ENCODE measurements at regions not wholly inside any gene's neighbourhood (a gene's known extent, or its start where the extent isn't known, plus 50 kb on each side); places are given as distances from the start of the nearest gene placed in this dataset.

DNA sequence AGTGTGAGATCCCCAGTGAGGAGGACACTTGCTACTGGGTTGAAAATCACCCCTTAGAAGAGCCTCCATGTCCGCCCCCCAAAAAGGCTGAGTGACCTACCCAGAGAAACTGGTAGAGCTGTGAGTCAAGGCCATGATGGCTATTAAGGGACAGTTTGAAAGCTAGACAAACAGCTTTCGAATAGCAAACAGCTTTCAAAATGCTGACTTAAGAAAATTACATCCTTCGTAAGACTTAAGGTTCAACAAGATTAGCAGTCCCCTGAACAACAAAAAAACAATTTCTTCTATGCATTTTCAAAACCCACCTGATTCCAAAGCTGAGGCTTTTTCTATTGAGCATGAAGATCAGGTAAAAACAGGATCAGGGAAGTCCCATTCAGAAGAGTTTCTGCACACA lies 269.7 kb upstream of the SOX2 start:
- DNase-seq (ENCODE audit: low read depth) = no peak

GRCh38 chr3:181432992-181433391 lies 278.7 kb upstream of the SOX2 start:
- DNase-seq (ENCODE audit: low read depth) = no peak

DNA sequence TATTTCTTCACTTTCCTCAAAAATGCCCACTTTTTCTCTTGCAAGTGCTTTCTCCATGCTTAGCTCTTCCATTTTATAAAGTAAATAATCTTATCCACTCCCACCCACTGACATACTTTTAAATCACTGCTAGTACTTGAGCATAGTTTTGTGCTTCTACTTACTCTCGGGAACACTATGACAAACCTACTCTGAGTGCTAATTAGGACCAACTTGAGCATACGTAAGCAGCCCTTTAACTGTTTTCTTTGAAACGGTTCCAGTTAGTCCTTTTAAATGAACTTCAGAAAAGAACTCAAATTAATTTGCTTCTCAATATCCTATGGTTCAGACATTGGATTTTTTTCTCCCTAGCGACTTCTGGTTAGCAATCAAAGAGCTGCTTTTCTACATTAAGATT lies 280.0 kb upstream of the SOX2 start:
- no peak for DNase-seq (ENCODE audit: low read depth)

GRCh38 chr3:181425074-181425473 lies 286.7 kb upstream of the SOX2 start:
- no peak for DNase-seq (ENCODE audit: low read depth)

GRCh38 chr3:181418233-181418632 lies 293.5 kb upstream of the SOX2 start:
- DNase-seq (ENCODE audit: low read depth) = no peak

- no peak for DNase-seq (ENCODE audit: low read depth)
These were observed 294.0 kb upstream of the SOX2 start for GRCh38 chr3:181417748-181418147.

- no peak for DNase-seq (ENCODE audit: low read depth)
These were observed 300.9 kb upstream of the SOX2 start for GRCh38 chr3:181410870-181411269.

DNA sequence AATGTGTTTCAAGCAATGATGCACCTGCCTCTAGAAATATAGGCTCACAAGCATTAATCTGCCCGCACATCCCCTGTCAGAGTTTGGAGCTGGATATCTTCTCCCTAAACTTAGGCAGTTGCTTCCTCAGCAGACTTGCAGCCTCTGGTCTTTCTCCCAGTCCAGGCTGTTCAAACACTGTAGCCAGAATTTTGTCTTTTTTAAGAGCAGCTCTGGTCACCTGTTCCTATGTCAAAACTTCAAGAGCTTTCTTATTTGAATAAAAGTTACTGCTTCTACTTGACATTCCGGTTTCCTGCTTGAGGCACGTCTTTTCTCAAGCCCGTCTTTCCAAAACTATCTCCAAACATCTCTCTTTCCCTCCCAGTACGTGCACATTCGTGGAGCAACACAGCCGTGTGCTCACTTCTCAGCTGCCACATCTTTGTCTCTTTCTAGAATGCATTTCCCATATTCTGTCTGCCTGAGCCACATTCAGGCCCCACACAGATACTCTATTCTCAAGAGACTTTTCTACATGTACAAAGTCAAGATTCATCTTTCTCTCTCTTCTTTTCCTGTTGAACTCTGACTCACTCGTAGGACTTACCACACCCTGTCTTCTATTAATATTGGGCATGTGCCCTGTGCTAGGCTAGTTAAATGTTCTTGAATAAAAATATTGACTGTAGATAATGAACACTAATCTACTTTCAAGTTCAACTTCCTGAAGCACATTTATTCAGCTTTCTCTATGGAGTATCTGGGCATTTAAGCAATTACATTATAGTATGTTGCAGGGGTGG lies 307.7 kb upstream of the SOX2 start:
- no peak for DNase-seq (ENCODE audit: low read depth)

- no peak for DNase-seq (ENCODE audit: low read depth)
These were observed 309.4 kb upstream of the SOX2 start for GRCh38 chr3:181402347-181402746.

GRCh38 chr3:181384970-181385369 lies 326.8 kb upstream of the SOX2 start:
- no peak for DNase-seq (ENCODE audit: low read depth)

GRCh38 chr3:181383760-181384159 lies 328.0 kb upstream of the SOX2 start:
- DNase-seq (ENCODE audit: low read depth) = no peak

GRCh38 chr3:181383201-181383600 lies 328.5 kb upstream of the SOX2 start:
- DNase-seq (ENCODE audit: low read depth) = no peak

DNA sequence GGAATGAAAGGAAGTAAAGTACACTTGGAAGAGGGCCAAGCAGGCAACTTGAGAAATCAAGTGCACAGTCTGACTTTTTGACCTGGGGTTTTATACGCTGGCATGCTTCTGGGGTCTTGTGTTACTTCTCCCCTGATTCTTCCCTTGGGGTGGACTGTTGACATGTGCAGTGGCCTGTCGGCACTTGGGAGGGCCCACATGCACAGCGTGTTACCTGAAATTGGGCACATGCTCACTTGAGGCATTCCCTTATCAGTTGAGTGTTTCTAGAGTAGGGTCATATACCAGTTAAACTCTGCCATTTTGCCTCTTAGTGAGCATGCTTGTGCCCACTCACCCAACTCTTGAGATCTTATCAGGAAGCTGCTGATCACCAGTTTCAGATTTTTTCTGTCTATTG lies 329.1 kb upstream of the SOX2 start:
- DNase-seq (ENCODE audit: low read depth) = no peak

- no peak for DNase-seq (ENCODE audit: low read depth)
These were observed 332.4 kb upstream of the SOX2 start for GRCh38 chr3:181379278-181379677.

DNA sequence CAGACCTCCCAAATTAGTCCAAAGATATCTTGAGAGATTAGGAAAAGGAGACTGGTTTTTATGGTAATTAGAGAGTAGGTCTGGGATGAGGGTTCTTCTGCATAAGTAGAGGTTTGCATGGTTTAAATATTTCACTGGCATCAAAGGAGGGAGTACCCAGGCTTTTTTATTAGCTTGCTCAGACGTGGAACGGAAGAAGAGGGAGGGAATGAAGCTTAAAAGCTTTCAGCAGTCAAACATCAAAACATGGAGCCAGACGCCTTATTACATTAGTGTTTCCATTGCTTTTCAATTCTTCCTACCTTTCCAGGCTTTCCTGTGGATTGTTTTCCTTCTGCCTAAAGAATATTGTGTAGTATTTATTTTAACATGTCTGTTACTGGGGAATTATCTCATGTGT lies 342.1 kb upstream of the SOX2 start:
- no peak for DNase-seq (ENCODE audit: low read depth)

- no peak for DNase-seq (ENCODE audit: low read depth)
These were observed 348.5 kb upstream of the SOX2 start for GRCh38 chr3:181363231-181363630.

GRCh38 chr3:181362378-181362777 lies 349.3 kb upstream of the SOX2 start:
- DNase-seq (ENCODE audit: low read depth) = no peak

DNA sequence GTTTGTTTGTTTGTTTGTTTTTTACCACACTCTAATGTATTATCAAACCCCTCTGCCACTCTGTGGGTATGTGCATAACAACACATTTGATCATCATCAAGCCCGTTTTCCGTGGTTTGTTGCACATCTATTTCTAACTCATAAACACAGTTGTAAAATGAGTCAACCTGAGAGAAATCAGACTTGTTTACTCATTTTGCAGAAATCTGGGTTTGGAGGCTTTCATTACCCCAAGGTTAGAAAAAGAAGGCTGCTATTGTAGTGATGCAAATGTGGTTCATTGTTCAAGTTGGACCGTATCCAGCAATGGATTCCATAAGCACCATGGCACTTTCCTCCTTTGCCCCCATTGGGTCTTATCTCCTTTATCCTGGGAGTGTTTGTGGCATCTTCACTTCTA lies 353.2 kb upstream of the SOX2 start:
- DNase-seq (ENCODE audit: low read depth) = no peak

DNA sequence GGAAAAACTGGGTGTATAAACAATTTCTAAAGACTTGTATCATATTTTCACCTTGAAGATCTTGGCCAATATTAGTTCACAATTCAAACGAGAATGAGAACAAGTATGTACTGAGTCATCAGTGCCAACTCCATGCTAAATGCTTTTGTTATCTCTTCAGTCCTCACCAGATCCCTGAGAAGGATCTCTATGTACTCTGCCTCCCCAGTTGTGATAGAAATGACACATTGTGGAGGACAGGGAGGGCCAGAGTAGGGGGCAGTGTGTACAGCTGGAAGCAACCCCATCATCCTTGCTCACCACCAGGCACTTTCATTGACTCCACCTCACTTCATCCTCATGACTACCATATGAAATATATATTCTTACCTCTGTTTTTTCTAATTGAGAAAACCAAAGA lies 353.7 kb upstream of the SOX2 start:
- no peak for DNase-seq (ENCODE audit: low read depth)

GRCh38 chr3:181354140-181354539 lies 357.6 kb upstream of the SOX2 start:
- no peak for DNase-seq (ENCODE audit: low read depth)

DNA sequence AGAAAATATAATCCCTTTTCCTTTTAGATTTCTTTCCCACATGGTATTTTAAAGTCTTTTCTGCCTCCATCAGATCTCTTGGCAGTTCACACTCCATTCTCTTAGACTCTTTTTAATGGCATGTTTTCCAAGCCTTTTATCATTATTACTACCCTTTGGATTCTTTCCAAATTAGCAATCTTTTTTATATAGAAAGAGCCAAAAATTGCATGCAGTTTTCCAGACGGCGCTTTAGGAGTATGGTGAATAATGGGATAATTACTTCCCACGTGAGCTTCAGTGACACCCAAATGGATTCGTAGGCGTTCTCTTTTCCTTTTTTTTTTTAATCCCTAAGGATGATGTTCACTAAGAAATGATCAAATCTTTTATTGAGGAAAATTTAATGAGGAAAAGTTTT lies 354.8 kb upstream of the DNAJC19 start:
- no peak for DNase-seq (ENCODE audit: low read depth)

- DNase-seq (ENCODE audit: low read depth) = no peak
These were observed 347.1 kb upstream of the DNAJC19 start for GRCh38 chr3:181336597-181336996.

GRCh38 chr3:181333394-181333793 lies 343.9 kb upstream of the DNAJC19 start:
- no peak for DNase-seq (ENCODE audit: low read depth)

DNA sequence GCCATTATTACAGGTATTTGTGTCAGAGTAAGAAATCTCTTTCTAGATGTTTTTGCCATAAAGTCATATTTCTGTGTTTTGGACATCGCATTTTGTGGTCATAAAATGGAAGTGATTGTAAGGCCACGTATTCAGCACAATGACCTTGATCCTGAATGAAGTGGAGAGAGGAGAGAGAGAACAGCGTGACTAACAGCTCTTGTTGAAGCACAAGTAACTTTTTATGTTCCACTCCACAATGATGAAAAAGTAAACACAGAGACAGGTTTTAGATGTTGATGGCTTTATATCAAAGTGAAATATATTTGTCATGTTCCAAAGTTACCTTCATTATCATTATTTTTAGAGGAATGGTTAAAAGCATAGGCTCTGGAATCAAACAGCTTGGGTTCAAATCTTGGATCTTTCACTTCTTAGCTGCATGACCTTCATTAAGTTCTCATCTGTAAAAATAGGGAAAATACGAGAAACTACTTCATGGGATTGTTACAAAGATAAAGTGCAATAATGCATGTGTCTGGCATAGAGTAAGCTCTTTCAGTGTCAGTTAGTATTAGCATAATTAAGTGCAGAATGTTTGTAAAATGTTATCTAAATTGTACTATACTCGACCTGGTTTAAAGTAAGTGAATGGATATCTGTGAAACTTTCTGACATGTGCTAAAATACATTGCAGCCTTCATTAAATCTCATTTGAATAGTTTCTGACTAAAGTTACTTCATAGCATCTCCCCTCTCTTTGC lies 341.5 kb upstream of the DNAJC19 start:
- DNase-seq (ENCODE audit: low read depth) = no peak

All from activated T-cell treated with anti-CD3 and anti-CD28 coated beads for 1 hour (primary cell).